A673 (cell line): ENCODE measurements at regions not wholly inside any gene's neighbourhood (a gene's known extent, or its start where the extent isn't known, plus 50 kb on each side); places are given as distances from the start of the nearest gene placed in this dataset.

ENCODE experiments used
- BruUV-seq: library from RNA; stranded (reverse); fragments of 400-500 nt; replicated peaks from 2 replicates; lab custom pipeline; 2021; lab: Mats Ljungman, UMichigan
- CTCF ChIA-PET: fragments of 300-600 bp; sonication (Branson Sonifier 250); formaldehyde crosslinking; loops from one replicate; lab custom pipeline; 2022; ENCODE audit warnings: antibody characterized with exemption; lab: Charles Lee
- POLR2A ChIA-PET: fragments of 300-600 bp; sonication (Branson Sonifier 250); formaldehyde crosslinking; loops from one replicate; lab custom pipeline; 2022; ENCODE audit warnings: antibody characterized with exemption; ENCODE audit not compliant: low non-redundant PET; lab: Charles Lee
- DNase-seq: peaks from one replicate; pipeline ENCODE4 v3.0.0-alpha.2; 2015; ENCODE audit warnings: low spot score
- H3K27ac ChIP-seq: fragments of 200-600 bp; sonication (generic); 2 replicates; pipeline ENCODE4 v1.5.1; 2016; ENCODE audit warnings: mixed run types, low read depth, mild to moderate bottlenecking, mixed read lengths, antibody characterized with exemption, low read length; ENCODE audit not compliant: poor library complexity, severe bottlenecking
- H3K27me3 ChIP-seq: fragments of 200-600 bp; sonication (generic); replicated peaks from 2 replicates; pipeline ENCODE4 v1.6.1; 2017; ENCODE audit warnings: mixed run types, low read depth, mild to moderate bottlenecking, mixed read lengths, antibody characterized with exemption, low read length; ENCODE audit not compliant: insufficient read depth, poor library complexity
- H3K36me3 ChIP-seq: fragments of 200-600 bp; sonication (generic); 2 replicates; pipeline ENCODE4 v1.6.1; 2016; ENCODE audit warnings: mixed run types, mild to moderate bottlenecking, mixed read lengths, antibody characterized with exemption, low read length; ENCODE audit not compliant: insufficient read depth, poor library complexity, severe bottlenecking
- H3K4me1 ChIP-seq: fragments of 200-600 bp; sonication (generic); 2 replicates; pipeline ENCODE4 v1.6.1; 2017; ENCODE audit warnings: mixed run types, mild to moderate bottlenecking, mixed read lengths, antibody characterized with exemption, low read length; ENCODE audit not compliant: insufficient read depth, poor library complexity, severe bottlenecking
- H3K4me3 ChIP-seq: fragments of 200-600 bp; sonication (generic); 2 replicates; pipeline ENCODE4 v1.5.1; 2016; ENCODE audit warnings: low read depth, mixed run types, mild to moderate bottlenecking, mixed read lengths, low read length; ENCODE audit not compliant: poor library complexity, severe bottlenecking
- H3K9me3 ChIP-seq: fragments of 200-600 bp; sonication (generic); 2 replicates; pipeline ENCODE4 v1.6.1; 2016; ENCODE audit warnings: mixed run types, low read depth, mild to moderate bottlenecking, mixed read lengths, antibody characterized with exemption, low read length; ENCODE audit not compliant: poor library complexity, severe bottlenecking
- EZH2 ChIP-seq: fragments of 200-600 bp; sonication (generic); IDR thresholded peaks from 2 replicates; pipeline ENCODE4 v1.6.1; 2017; ENCODE audit warnings: borderline replicate concordance, low read depth, mild to moderate bottlenecking, mixed read lengths, antibody characterized with exemption, low read length; ENCODE audit not compliant: poor library complexity, severe bottlenecking
- intact Hi-C: fragments of 100-400 bp; cut with micrococcal nuclease; formaldehyde crosslinking; loops from one replicate; pipeline ENCODE4 v1.10.0; 2022; ENCODE audit not compliant: unreplicated experiment
- TF ChIP-seq, protein P1 (sequence below): fragments of 300-800, 200-600 bp; sonication (generic); conservative IDR thresholded peaks from 2 replicates; pipeline ENCODE4 v1.5.1; 2017; ENCODE audit warnings: low read depth, mild to moderate bottlenecking, antibody characterized with exemption, low read length, moderate library complexity, mixed read lengths

- no peaks in the 10 kb centered on the region for H3K9me3 ChIP-seq
- no peaks in the 10 kb centered on the region for H3K4me1 ChIP-seq
- TF ChIP-seq EZH2 = no peak
- TF ChIP-seq, protein P1, sequence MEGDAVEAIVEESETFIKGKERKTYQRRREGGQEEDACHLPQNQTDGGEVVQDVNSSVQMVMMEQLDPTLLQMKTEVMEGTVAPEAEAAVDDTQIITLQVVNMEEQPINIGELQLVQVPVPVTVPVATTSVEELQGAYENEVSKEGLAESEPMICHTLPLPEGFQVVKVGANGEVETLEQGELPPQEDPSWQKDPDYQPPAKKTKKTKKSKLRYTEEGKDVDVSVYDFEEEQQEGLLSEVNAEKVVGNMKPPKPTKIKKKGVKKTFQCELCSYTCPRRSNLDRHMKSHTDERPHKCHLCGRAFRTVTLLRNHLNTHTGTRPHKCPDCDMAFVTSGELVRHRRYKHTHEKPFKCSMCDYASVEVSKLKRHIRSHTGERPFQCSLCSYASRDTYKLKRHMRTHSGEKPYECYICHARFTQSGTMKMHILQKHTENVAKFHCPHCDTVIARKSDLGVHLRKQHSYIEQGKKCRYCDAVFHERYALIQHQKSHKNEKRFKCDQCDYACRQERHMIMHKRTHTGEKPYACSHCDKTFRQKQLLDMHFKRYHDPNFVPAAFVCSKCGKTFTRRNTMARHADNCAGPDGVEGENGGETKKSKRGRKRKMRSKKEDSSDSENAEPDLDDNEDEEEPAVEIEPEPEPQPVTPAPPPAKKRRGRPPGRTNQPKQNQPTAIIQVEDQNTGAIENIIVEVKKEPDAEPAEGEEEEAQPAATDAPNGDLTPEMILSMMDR = no peak
- intact Hi-C loops = no loop called here
- BruUV-seq = no TSS peak
- ChIA-PET POLR2A (no interaction called here), CTCF (no interaction called here)
- no peaks in the 10 kb centered on the region for H3K27me3 ChIP-seq
- DNase-seq = no peak
- no peak overlapping the region for H3K4me3 ChIP-seq
- no peak overlapping the region for H3K27ac ChIP-seq
- no peaks in the 10 kb centered on the region for H3K36me3 ChIP-seq
Observed at GRCh38 chr20:60338556-60338955, 380.3 kb downstream of the CDH26 start.

- H3K4me1 ChIP-seq = no peaks in the 10 kb centered on the region
- H3K4me3 ChIP-seq = no peak overlapping the region
- no peaks in the 10 kb centered on the region for H3K36me3 ChIP-seq
- TF ChIP-seq EZH2 = no peak
- TF ChIP-seq, protein P1 = no peak
- BruUV-seq = no TSS peak
- H3K27me3 ChIP-seq = no peaks in the 10 kb centered on the region
- ChIA-PET POLR2A (no interaction called here), CTCF (no interaction called here)
- H3K9me3 ChIP-seq = no peaks in the 10 kb centered on the region
- no peak for DNase-seq
- intact Hi-C loops = no loop called here
- H3K27ac ChIP-seq = no peak overlapping the region
Observed at GRCh38 chr20:60339738-60340137, 381.5 kb downstream of the CDH26 start.

- ChIA-PET CTCF (no interaction called here), POLR2A (no interaction called here)
Observed at GRCh38 chr20:60340232-60340631, 382.0 kb downstream of the CDH26 start.

More at GRCh38 chr20:60340232-60340631, 382.0 kb downstream of the CDH26 start:
- no peak for DNase-seq
- no peaks in the 10 kb centered on the region for H3K4me1 ChIP-seq
- no peaks in the 10 kb centered on the region for H3K36me3 ChIP-seq
- intact Hi-C loops = no loop called here
- no TSS peak for BruUV-seq
- H3K27ac ChIP-seq = no peak overlapping the region
- no peaks in the 10 kb centered on the region for H3K9me3 ChIP-seq
- no peak overlapping the region for H3K4me3 ChIP-seq
- no peaks in the 10 kb centered on the region for H3K27me3 ChIP-seq
- TF ChIP-seq, protein P1 = no peak
- no peak for TF ChIP-seq EZH2
